ENCODE measurements at regions not wholly inside any gene's neighbourhood (a gene's known extent, or its start where the extent isn't known, plus 50 kb on each side); places are given as distances from the start of the nearest gene placed in this dataset.

DNA sequence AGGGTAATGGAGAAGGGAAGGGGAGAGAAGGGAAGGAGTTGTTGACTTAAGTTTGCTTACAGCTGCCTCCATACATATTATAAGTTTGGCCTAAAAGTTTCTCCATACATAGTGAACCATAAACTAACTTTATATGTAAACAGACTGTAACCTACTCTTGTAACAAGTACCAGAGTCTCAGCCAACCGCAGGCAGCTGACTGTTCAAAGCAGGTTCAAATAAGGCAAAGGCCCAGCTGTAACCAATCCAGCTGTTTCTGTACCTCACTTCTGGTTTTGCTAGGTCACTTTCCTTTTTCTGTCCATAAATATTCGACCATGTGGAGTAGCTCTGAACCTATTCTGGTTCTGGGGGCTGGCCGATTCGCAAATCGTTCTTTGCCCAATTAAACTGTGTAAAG is 591.2 kb downstream of the INSC start:
- DNase-seq, result no peak

DNA sequence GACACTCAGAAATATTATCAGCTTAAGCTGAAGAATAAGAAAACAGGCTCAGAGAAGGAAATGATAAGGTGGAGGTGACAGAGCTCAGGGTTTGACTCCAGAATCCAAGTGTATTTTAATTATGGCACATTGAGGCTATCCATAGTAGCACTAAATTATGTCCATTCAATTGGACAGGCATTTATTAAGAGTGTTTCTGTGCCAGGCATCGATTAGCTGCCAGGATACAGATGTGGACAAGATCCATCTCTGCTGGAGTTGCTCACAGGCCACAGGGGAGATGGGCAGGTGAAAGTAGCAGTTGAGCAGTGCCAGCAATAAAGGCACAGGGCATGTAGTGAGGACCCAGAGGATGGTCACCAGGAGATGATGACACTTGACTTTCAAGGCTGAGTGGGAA is 592.5 kb downstream of the INSC start:
- no peak for DNase-seq

DNA sequence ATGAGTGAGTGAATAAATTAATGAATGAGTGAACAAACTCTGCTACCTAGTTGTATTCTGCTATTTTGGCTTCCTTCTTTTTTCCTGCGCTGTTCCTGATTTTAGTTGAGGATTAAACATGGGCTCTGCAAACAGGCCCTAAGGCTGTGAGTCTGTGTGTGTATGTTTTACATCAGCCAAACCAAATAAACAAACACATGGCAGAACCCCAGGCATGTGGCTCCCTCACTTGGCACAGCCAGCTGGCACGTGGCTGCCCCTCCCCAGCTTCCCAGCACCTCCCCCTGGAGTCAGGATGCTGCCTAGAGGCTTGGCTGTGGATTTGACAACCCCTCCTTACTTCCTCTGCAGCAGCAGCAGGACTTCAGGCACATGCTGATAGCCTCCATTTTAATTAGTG is 593.2 kb downstream of the INSC start:
- DNase-seq, result no peak

DNA sequence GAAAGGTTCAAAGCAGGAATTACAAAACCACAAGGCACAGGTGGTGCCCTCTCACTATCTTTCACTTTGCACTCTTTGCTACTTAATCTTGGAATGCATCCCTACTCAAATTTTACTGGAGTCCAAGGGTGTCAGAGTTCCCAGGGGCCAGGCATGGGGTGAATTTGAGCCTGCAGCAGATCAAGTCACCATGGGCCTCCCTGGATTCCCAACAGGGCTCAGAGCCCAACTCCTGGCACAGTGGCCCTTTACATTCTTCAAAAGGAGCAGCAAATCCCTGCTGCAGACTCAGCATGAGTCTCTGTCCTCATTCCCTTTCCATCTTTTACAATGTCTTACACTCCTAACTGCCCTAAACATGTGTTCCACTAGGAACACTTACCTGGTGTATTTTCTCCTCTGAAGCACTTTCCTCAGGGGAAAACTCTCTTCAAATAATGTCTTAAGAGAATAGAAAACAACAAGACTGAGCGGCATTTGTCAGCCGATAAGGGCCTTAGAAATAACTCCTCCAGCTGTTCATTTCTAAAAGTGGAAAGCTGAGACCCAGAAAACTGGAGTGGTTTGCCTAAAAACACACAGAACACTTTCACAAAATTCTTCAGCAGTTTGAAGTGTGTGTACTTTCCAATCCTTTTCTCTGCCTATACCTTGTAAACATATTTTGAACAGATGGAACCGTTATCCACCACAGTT is 596.0 kb downstream of the INSC start:
- DNase-seq, result no peak

DNA sequence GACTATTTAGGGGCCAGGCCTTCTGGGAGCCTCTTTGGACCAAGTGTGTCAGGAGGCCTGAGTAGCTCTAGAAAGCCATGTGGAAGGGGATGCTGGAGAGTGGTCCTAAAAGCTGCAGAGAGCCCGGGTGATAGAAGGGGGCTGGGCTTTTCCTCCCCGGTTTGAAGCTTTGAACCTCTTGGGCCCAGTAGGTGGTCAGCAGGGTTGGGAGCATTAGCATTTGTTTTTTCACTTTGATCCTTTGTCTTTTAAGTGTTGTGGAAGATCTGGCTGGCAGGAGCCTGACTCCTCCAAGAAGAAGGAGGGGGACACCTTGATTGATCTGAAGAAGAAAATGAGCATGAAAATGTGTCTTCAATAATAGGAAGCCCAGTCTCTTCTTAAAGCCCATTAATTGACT is 596.6 kb downstream of the INSC start:
- no peak for DNase-seq

DNA sequence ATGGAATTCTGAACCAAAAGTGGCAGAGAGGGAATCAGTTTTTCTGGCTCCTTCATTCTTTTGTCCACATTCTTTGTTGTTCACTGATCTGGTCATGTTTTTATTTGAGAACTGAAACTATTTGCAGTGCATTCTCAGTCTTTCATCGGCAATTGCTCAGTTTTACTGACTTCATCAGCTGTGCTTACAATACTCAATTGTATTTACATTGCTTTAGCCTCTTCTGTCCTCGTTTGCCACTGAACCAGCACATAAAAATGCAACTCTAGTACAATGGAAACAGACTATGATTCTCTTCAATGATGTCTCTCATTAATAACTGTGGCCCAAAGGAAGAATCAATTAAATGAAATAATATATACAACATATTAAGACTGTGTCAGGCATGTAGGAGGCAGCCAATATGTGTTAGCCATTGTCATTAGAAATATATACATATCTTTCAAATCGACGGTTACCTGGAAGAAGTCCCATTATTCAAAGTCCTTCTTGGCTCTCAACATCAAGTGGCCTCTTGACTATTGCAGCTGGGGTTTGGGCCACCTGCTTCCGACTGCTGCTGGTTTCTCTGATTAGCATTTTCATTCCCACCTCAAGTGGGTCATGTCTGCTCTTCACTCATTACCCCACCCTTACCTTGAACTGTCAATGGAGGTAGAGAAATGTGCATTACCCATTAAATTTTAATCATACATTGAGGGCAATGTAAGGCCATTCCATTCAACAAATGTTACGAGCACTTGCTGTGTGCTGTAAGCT is 600.1 kb downstream of the INSC start:
- no peak for DNase-seq

DNA sequence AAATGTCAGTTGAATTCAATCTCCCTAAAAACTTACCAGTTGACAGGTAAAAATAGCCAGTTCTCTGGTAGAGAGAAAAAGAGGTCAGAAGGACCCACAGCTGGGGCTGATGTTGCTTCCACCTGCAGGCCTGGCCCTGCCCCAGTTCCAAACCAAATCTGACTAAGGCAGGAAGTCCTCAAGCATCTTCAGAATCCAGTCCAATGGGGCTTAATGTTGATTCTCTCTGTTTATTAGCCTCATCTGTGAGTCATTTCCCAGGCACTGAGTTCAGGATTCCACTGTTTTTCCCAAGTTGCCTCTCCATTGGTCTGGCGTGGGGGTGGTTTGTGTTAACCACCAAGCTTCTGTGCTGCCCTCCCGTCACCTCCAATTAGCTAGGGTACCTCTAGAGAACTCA is 601.8 kb downstream of the INSC start:
- DNase-seq, result no peak

DNA sequence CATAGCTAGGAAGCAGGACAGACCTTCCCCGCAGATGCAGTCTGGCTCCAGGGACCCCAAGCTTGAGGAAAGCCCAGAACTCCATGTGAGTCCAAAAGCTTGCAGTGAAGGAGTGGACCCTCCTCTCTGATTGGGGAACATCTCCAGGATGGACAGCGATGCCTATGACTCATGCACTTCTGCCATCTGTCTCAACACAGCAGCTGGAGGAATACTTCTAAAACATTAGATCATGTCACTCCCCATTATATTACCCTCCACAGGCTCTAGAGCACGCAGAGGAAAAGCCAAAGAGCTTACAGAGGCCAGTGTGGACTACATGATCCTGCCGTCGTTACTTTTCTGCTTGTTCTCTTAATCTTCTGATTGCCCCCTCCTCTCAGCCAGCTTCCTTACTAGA is 605.7 kb downstream of the INSC start:
- no peak for DNase-seq

DNA sequence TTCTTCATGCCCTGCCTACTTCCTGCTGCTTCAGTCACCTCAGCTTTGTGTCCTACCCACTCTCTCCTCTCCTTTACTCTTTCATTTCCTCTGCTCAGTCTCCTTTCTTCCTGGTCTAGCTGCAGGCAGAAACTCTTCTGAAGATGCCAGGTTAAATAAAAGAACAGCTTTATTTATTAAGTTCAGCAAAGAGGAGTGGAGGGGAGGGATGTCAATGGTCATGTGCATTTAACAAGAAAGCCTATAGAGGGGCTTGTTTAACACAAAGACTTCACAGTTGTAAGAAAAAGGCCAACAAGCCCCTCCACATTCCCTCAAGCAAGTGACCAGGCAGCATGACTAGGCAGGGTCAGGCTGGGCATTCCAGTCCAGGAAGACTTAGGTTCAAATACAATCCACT is 609.2 kb downstream of the INSC start:
- DNase-seq, result no peak

DNA sequence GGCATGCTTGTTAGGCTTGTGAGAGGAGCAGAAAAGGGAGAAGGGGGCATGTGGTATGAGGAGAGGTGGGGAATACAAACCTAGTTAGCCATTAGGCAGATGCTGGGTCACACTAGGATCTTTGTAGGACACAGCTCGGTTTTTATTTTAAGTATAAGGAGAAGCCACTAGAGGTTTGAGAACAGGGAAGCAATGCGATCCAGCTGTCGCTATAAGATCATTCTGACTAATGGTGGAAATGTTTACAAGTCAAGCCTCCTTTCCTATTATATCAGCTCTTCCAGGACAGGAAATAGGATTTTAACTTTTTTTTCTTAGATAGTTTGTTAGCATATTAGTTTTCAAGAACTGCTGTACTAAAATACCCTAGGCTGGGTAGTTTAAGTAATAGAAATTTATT is 609.9 kb downstream of the INSC start:
- DNase-seq, result no peak

DNA sequence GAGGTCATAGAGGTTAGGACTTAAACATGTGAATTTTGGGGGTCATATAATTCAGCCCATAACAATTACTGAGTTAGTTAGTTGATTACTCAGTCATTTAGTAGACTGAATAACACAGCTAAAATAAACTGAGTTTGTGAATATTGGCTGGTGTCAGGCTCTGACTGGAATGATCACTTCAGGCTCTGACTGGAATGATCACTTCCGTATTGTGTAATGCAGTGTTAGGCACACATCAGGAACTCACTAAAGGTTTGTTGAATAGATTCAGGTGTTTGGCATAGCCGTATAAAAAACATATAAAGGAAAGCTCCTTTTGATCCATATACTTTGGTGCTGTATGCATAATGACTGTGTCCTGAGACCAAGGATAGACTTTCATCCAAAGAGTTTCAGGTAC is 610.5 kb downstream of the INSC start:
- DNase-seq, result no peak

DNA sequence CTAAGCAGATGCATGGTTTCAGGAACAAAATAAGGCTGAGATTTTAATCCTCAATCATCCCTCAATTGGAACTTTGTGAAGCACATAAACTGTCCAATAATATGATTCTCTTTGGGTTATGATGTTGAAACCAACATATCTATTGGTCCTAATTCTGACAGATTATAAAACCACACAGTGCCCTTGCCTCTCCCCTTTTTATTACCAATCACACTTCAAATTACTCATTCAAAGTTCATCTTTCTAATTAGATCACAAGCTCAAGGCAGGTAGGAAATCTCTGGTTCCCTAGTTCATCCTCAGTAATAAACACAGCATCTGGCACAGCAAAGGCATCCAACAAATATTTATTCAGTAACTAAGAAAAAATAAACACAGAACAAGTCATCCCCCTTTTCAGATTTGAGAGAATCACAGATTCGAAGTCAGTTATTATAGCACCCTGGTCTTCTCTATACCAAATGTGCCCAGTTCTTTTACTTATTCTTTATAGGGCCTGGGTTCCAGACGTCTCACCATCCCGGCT is 611.6 kb downstream of the INSC start:
- no peak for DNase-seq

DNA sequence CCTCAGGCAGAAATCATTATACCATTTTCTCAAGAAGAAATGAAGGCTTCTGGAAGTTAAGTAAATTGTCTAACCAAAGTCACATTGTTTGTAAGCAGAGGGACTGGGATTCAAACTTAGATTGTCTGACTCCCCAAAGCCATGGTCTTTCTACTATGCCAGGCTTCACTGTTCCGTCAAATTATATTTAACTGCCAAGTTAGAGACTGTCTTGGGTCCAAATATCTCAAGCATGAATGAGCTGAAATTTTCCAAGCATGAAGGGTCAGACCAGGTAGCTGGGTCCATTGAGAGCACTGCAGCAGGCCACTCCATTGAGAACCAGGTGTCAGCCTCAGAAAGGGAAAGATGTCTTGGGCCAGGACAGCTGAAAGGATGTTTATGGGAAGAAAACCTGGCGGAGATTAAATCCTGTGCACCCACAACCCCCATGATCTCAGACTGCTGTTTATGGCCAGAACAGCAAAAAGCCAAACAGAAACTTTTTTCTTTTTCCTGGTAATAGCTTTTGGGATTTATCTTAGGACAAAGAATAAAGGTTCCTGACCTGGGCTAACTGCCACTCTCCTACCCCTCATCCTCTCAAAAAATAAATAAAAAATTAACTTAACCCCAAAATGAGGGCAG is 612.3 kb downstream of the INSC start:
- no peak for DNase-seq

DNA sequence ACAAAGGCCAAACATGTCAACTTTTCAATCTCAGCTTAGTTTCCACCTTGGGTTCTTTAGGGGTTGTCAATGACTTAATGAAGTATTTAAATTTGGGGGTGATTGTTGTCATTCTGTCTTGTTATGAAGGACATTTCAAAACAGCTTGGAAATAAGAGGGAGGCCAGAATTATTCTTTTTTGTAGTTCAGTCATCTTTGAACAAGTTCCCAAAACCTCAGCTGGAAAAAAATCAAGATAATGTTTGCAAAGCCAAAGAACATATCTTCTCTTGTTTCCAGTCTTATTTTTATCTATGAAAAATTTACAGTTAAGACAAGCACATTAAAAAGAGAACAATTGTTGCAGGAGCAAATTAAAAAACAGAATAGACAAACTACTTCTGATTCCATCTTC is 612.8 kb downstream of the INSC start:
- DNase-seq, result no peak

DNA sequence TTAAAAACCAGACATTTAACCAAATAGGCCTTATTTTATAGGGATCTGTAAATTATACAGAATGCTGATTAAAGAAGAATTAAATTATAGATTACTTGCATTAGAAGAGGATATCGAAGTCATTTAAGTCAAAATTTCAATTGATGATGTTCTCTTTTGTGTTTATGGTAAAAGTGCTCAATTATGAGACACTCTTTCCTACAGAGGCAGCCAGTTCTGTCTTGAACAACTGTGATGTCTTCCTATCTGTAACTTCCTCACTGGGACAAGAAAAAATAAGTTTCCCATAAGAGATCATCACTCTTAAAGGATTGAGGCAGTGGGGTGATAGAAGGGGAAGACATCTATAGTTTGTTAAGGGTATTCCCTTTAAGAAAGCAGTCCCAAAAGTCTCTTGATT is 613.5 kb downstream of the INSC start:
- DNase-seq, result no peak

DNA sequence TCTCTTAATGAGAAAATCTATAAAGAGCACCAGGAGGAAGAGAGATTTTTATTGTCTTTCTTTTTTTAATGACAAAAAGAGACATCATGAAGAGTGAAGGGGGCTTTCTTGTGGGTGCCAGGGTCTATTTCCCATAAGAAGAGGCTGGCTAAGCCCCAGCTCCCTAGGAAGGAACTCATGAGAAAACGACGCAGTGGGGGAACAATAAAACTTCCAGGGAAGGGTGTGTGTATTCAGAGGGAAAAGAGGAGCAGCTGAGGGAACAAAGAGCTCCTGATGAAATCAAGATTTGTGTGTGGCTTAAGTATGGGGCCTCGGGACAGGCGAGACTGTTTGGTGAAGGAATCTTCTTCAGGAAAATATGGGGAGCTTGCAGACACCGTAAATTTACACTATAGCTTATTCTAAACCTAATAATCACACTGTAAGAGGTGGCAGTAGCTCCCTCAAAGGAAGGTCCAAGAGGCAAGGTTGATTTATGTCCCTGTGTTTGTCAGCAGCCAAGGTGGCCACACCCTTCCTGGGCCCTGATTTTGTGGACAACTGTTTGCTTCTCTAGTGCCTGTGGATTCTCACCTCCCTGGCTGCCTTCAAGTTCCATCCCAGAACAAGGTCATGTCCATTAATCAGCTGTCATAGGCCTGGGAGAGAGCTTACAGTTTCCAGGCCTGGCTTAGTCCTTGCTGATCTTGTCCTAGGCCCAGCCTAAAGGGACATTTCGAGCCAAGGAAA is 615.7 kb downstream of the INSC start:
- no peak for DNase-seq

DNA sequence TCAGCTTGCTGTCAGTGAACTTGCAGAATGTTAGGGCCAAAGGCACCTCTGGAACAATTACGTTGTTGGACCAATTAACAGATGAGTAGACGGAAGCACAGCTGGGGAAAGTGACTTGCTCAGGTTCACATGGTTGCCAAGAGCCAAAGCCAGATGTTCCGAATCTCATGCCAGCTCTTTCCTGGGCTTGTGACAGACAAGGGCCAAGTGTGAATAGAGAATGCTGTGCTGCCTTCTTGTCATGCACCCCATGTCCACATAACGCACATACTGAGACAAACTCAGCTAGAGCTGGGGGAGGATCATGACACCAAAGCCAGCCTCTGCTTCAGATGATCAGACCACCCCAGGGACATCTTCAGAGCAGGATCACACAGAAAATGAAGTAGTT is 616.3 kb downstream of the INSC start:
- no peak for DNase-seq

DNA sequence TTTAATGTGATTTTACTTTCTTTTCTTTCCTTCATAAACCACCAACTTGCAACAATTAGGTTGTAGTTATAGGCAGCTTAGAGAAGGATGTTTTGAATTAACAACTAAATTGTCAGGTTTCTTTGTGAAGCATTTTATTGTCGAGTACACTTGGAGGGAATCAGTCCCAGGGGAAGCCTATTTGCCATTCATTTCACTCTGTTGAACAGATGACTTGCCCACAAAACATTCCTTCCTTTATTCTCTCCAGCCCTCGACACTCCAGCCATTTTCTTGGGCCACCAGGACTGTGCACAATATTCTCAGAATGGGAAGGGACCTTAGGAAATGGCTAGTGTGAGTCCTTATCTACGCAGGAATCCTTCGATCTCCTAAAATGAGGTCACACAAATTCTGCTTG is 620.6 kb downstream of the SOX6 start:
- no peak for DNase-seq

DNA sequence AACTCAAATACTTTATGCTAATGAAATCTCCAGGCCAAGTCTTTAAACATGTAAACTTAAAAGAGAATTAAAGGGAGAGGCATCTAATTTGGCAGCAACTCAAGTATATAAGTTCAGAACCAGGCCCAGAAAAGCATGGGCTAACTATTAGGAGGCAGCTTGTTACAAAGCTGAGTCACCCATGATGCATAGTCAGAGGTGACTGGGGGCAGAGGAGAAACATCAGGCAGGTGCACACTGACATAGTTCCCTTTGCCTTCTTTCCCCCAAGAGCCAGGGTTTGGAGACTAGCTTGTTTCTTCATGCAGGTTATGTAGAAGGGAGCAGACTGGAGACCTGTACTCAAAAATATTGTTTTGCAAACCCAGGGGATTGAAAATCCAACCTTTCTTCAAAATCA is 619.0 kb downstream of the SOX6 start:
- no peak for DNase-seq

DNA sequence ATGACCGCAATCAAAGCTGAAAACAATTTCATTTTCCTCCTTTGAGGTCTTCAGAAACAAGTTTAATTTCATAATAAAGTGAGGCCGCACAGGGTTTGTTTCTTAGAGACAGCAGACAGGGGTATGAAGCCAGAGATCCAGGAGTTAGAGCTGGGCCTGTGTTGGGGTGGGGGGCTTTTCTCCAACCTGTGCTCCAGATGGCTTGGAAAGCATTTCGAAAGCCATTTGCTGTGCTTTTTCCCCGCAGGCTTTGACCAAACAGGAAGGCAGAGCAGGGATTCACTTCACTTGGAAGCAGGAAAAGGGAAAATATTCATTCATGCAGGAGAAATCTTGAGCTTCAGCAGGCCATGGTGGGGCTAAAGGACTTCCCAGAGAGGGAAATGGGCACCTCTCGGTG is 617.4 kb downstream of the SOX6 start:
- DNase-seq, result no peak

DNA sequence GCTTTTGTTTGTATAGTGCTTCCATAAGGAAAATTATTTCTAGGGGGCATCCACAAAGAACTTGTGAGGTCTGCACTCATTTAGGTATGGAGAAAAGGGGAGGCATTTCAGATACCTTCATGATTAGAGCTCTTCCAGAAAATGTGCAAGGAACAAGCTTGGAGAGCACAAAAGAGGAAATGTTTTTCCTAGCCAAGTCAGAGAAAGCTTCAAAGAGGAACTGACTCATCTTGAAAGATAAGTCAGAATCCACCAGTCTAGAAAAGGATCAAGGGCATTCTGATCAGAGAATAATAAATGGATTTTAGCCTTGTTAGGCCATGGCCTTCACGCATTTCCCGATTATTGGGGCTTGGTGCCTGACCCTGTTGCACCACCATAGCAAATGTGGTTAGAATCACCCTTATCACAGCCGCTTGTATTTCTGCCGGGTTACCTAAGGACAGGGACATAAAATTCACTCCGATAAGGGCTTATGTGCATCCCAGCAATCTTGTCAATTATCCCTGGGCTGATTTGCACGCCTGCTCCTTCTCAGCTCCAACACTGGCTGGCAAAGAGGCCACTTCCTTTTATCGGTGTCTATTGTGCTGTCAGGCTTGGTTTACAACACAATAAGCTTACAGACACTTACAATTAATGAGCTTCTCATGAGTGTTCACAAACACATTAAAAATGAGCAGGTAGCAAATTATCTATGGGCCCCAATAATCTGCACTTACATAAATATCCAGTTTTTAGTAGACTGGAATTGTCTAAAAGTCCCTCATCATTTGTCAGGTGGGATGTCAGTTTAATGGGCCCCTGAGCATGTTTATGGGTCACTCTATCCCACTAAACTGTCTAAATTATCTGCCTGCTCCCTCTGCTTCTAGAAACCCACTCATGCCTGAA is 613.5 kb downstream of the SOX6 start:
- DNase-seq, result no peak

DNA sequence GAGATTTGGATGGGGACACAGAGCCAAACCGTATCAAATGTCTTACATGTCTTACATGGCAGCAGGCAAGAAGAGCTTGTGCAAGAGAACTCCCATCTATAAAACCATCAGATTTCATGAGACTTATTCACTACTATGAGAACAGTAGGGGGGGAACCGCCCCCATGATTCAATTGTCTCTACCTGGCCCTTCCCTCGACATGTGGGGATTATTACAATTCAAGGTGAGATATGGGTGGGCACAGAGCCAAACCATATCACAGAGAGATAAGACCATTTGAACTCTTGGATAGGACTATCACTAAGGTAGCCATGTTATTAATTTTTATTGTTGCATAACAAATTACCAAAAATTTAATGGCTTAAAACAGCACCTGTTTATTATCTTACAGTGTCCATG is 611.7 kb downstream of the SOX6 start:
- DNase-seq, result no peak

Data from activated CD8-positive, alpha-beta memory T cell treated with anti-CD3 and anti-CD28 coated beads, Interleukin-2, amount 50 U/mL, for 4 hours (primary cell).